NCI-H82 treated with DMSO at 0.1 percent for 48 hours (cell line): ENCODE measurements at regions not wholly inside any gene's neighbourhood (a gene's known extent, or its start where the extent isn't known, plus 50 kb on each side); places are given as distances from the start of the nearest gene placed in this dataset.
"Not testable (repeated sequence)": the region's sequence is repeated elsewhere in the genome, so short reads cannot be mapped to it uniquely, and the experiment has no call there.

Experiments used
- DNase-seq: peaks from one replicate; lab custom pipeline; 2025; ENCODE audit not compliant: unreplicated experiment; lab: John Stamatoyannopoulos, UW

DNA sequence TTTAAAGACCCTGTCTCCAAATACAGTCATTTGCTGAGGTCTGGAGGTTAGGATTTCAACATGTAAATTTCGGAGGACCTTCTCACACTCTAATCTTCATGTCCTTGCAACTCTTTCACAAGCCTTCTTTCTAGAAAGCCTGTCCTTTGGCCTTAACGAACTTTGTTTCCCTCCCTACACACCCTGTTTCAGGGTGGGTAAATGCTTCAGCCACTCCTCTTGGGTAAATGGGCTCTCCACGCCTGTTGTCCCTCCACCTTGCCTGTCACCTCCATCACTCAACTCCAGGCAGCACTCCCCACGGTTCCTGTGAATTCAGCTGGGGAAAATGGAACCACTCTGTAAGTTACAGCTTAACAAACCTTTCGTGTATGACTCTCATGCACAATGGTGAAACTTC, 84.0 kb upstream of the COG2 start:
- no peak for DNase-seq

GRCh38 chr1:230556453-230556852, 85.8 kb upstream of the COG2 start:
- no peak for DNase-seq

- no peak for DNase-seq
These were observed 86.5 kb upstream of the COG2 start for GRCh38 chr1:230555814-230556213.

GRCh38 chr1:230552880-230553279, 89.4 kb upstream of the COG2 start:
- DNase-seq, result no peak

DNA sequence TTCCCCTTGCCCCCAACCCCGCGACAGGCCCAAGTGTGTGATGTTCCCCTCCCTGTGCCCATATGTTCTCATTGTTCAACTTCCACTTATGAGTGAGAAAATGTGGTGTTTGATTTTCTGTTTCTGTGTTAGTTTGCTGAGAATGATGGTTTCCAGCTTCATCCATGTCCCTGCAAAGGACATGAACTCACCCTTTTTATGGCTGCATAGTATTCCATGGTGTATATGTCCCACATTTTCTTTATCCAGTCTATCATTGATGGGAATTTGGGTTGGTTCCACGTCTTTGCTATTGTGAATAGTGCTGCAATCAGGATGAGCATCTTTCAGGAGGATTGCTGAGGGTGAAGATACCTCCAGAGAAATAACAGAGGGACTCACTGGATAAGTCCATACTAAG, 91.3 kb upstream of the COG2 start:
- not testable (repeated sequence) for DNase-seq

DNA sequence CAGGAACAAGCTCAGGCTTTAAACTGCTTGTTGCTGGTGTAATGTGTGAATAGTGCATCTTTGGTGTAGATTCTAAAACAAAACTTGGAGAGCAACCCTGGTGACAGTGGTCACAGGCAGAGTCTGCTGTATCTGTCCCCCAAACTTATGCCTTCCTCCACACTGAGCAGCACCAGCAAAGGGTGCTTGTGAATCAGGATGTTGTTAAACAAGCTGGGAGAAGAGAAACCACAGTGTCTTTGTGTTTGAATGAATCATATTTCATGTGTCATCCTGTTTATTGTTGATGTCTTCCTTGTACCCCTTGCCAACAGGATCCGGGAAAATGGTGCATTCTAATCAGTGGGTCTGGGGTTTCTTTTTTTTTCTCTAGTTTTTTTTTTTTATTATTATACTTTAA, 91.9 kb upstream of the COG2 start:
- no peak for DNase-seq

DNA sequence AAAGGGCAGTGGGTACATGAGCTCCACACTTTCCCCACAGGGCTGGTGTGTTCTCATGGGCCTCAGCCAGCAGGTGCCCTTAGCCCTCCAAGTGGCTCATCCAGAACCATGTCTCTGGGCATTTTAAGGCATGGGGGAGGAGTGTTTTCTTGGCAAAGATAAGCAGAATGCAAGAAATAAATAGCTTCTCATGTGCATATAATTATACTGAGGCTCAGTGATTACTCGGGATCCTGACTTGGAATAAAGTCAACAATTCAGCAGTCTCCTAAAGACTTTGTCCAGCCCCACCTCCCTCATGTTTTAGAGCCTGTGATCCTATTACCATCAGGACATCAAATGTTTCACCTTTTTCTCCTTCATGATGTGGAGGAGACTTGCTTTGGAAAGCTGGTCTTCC, 92.7 kb upstream of the COG2 start:
- no peak for DNase-seq

DNA sequence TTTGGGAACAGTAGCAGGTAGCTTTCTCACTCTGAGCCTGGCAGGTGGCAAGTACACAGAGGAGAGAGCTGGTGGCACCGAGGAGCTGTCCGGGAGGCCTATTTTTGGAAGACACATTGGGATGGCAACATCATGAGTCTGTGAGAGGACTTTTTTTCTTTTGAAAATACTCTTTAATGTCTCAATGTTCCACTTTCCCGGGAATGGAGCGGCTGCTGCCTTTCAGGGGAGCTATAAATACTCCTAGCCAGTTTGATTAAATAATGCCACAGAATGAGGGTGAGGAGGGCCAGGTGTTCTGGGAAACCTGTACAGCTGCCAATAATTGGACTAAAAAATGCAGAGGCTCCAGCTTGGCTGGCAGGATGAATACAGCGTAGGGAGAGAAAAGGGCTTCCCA, 93.3 kb upstream of the COG2 start:
- DNase-seq, result no peak

- no peak for DNase-seq
These were observed 93.9 kb upstream of the COG2 start for GRCh38 chr1:230548357-230548756.

GRCh38 chr1:230545181-230545580, 97.1 kb upstream of the COG2 start:
- DNase-seq, result no peak

DNA sequence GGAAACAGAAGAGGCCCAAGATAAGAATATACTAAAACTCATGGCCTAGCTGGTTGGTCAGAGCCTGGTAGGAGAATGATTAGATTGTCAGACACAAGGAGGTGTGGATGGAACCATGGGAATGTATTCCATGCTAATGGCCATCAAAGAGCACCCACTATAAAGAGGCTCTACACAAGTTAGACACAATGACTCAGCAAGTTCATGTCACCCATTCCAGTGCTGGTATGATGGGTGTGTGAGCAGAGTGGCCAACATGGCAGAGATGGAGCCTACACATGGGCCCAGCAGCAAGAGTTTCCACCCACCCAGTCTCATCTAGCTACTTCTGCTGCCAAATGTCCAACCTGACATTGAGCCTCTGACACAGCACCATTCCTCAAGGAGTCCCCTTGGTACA, 97.5 kb upstream of the COG2 start:
- DNase-seq, result no peak

GRCh38 chr1:230543085-230543484, 99.2 kb upstream of the COG2 start:
- DNase-seq, result no peak

DNA sequence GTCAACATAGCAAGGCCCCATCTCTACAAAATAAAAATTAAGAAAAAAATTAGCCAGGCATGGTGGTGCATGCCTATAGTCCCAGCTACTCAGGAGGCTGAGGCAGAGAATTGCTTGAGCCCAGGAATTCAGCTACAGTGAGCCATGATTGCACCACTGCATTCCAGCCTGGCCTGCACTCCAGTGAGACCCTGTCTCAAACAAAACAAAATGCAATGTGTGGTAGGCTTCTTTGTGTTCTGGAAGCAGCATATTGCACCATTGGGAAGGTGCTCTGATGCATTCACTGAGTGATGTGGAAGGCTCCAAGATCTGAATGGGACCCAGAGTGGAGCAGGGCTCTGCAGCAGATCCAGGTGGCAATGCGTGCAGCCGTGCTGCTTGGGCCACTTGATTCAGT, 99.6 kb upstream of the COG2 start:
- DNase-seq, result no peak

DNA sequence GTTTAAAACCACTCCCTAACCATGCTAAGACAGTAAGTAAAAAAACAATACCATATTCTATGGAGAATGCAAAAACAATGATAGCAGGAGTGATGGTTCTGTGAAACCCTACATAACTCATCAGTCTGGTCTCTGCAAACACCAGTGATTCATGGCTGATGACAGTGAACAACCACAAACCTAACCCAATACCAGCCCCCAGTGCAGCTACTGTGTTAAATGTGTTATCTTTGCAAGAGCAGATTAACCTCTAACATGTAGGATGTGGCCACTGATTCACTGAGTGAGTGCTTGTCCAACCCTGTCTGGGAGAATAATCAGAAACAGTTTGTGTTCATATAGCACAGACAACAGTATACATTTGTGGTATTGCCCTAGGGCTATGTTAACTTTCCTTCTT, 100.2 kb upstream of the COG2 start:
- DNase-seq, result no peak

GRCh38 chr1:230541306-230541705, 101.0 kb upstream of the COG2 start:
- DNase-seq, result no peak

GRCh38 chr1:230540421-230541155, 101.7 kb upstream of the COG2 start:
- DNase-seq, result no peak

GRCh38 chr1:230537456-230537855, 104.8 kb upstream of the COG2 start:
- no peak for DNase-seq

GRCh38 chr1:230536641-230537155, 105.6 kb upstream of the COG2 start:
- no peak for DNase-seq

GRCh38 chr1:230534224-230534623, 108.1 kb upstream of the COG2 start:
- DNase-seq, result no peak

GRCh38 chr1:230531103-230531502, 105.0 kb upstream of the PGBD5 start:
- no peak for DNase-seq

- no peak for DNase-seq
These were observed 93.1 kb upstream of the PGBD5 start for GRCh38 chr1:230519246-230519645.

GRCh38 chr1:230518511-230518910, 92.4 kb upstream of the PGBD5 start:
- no peak for DNase-seq

- DNase-seq, result no peak
These were observed 91.7 kb upstream of the PGBD5 start for GRCh38 chr1:230517786-230518185.
